ENCODE measurements at regions not wholly inside any gene's neighbourhood (a gene's known extent, or its start where the extent isn't known, plus 50 kb on each side); places are given as distances from the start of the nearest gene placed in this dataset.

- no peak overlapping the region for H3K4me3 ChIP-seq (ENCODE audit: low read depth, low read length)
- in situ Hi-C loops (cut with HindIII; ENCODE audit: low sequenced_read_pairs) = no loop called here
- TF ChIP-seq CTCF (IDR thresholded peaks at IDR 0.05; ENCODE audit: low read depth, low read length, missing control alignments) = no peak
- no peak for DNase-seq (ENCODE audit: low read depth)
Measured at GRCh38 chr1:164223378-164223777, 335.6 kb upstream of the PBX1 start.

GRCh38 chr1:164225011-164225410 is 334.0 kb upstream of the PBX1 start:
- in situ Hi-C loops (cut with HindIII; ENCODE audit: low sequenced_read_pairs) = no loop called here
- no peak for TF ChIP-seq CTCF (IDR thresholded peaks at IDR 0.05; ENCODE audit: low read depth, low read length, missing control alignments)
- no peak overlapping the region for H3K4me3 ChIP-seq (ENCODE audit: low read depth, low read length)
- no peak for DNase-seq (ENCODE audit: low read depth)

- no peak for TF ChIP-seq CTCF (IDR thresholded peaks at IDR 0.05; ENCODE audit: low read depth, low read length, missing control alignments)
- no peak overlapping the region for H3K4me3 ChIP-seq (ENCODE audit: low read depth, low read length)
Measured at GRCh38 chr1:164226977-164227376, 332.0 kb upstream of the PBX1 start.

GRCh38 chr1:164228928-164229327 is 330.1 kb upstream of the PBX1 start:
- no peak for DNase-seq (ENCODE audit: low read depth)
- no peak overlapping the region for H3K4me3 ChIP-seq (ENCODE audit: low read depth, low read length)
- TF ChIP-seq CTCF (IDR thresholded peaks at IDR 0.05; ENCODE audit: low read depth, low read length, missing control alignments) = no peak
- in situ Hi-C loops (cut with HindIII; ENCODE audit: low sequenced_read_pairs) = no loop called here

More at GRCh38 chr1:164226977-164227376, 332.0 kb upstream of the PBX1 start:
- in situ Hi-C loops (cut with HindIII; ENCODE audit: low sequenced_read_pairs) = no loop called here
- DNase-seq (ENCODE audit: low read depth) = no peak

GRCh38 chr1:164233149-164233548 is 325.8 kb upstream of the PBX1 start:
- TF ChIP-seq CTCF (IDR thresholded peaks at IDR 0.05; ENCODE audit: low read depth, low read length, missing control alignments) = no peak
- in situ Hi-C loops (cut with HindIII; ENCODE audit: low sequenced_read_pairs) = no loop called here

GRCh38 chr1:164240081-164240480 is 318.9 kb upstream of the PBX1 start:
- in situ Hi-C loops (cut with HindIII; ENCODE audit: low sequenced_read_pairs) = no loop called here
- H3K4me3 ChIP-seq (ENCODE audit: low read depth, low read length) = no peak overlapping the region
- no peak for DNase-seq (ENCODE audit: low read depth)
- peak; percentile 20 for TF ChIP-seq CTCF (IDR thresholded peaks at IDR 0.05; ENCODE audit: low read depth, low read length, missing control alignments)

More at GRCh38 chr1:164233149-164233548, 325.8 kb upstream of the PBX1 start:
- no peak overlapping the region for H3K4me3 ChIP-seq (ENCODE audit: low read depth, low read length)
- no peak for DNase-seq (ENCODE audit: low read depth)

- no peak overlapping the region for H3K4me3 ChIP-seq (ENCODE audit: low read depth, low read length)
- DNase-seq (ENCODE audit: low read depth) = no peak
- no peak for TF ChIP-seq CTCF (IDR thresholded peaks at IDR 0.05; ENCODE audit: low read depth, low read length, missing control alignments)
- in situ Hi-C loops (cut with HindIII; ENCODE audit: low sequenced_read_pairs) = no loop called here
Measured at GRCh38 chr1:164250365-164250764, 308.6 kb upstream of the PBX1 start.

Data from astrocyte of the cerebellum (primary cell).